SU-DHL-6 (cell line): ENCODE measurements at regions not wholly inside any gene's neighbourhood (a gene's known extent, or its start where the extent isn't known, plus 50 kb on each side); places are given as distances from the start of the nearest gene placed in this dataset.
A peak's percentile ranks its signal among the peaks of the same experiment; 100 is the strongest.

Source experiments
- H2AFZ ChIP-seq: fragments of 200-600 bp; sonication (generic); 2 replicates; pipeline ENCODE4 v1.6.1; 2014; ENCODE audit warnings: low read depth, mild to moderate bottlenecking, moderate library complexity, mixed read lengths, antibody characterized with exemption, low read length; ENCODE audit not compliant: severe bottlenecking
- H3F3A ChIP-seq: fragments of 200-600 bp; shearing (Covaris generic); 2 replicates; pipeline ENCODE4 v1.6.0; 2016; ENCODE audit warnings: antibody characterized with exemption, mild to moderate bottlenecking; ENCODE audit not compliant: insufficient read depth
- H3K27ac ChIP-seq: fragments of 200-600 bp; sonication (generic); 2 replicates; pipeline ENCODE4 v1.5.1; 2016; ENCODE audit warnings: low read depth, mild to moderate bottlenecking, low read length, moderate library complexity, mixed read lengths
- H3K27me3 ChIP-seq: fragments of 200-600 bp; sonication (generic), shearing (Covaris generic); 2 replicates; pipeline ENCODE4 v1.6.0; 2014; ENCODE audit warnings: mild to moderate bottlenecking, low read length
- H3K36me3 ChIP-seq: fragments of 200-600 bp; sonication (generic); 2 replicates; pipeline ENCODE4 v1.6.1; 2014; ENCODE audit warnings: mild to moderate bottlenecking, low read length, mixed read lengths
- H3K4me2 ChIP-seq: fragments of 300-600, 200-600 bp; shearing (Covaris generic), sonication (generic); 2 replicates; pipeline ENCODE4 v1.6.0; 2014; ENCODE audit warnings: low read length, low read depth, mild to moderate bottlenecking; ENCODE audit not compliant: poor library complexity, severe bottlenecking
- H3K4me3 ChIP-seq: fragments of 200-600 bp; sonication (generic); 2 replicates; pipeline ENCODE4 v1.5.1; 2014; ENCODE audit warnings: antibody characterized with exemption, low read length, mild to moderate bottlenecking, mixed read lengths; ENCODE audit not compliant: insufficient read depth, poor library complexity, severe bottlenecking
- H3K79me2 ChIP-seq: fragments of 200-600 bp; sonication (generic); 2 replicates; pipeline ENCODE4 v1.6.1; 2014; ENCODE audit warnings: mild to moderate bottlenecking, low read length, moderate library complexity; ENCODE audit not compliant: insufficient read depth
- H3K9ac ChIP-seq: fragments of 200-600 bp; sonication (generic); 2 replicates; pipeline ENCODE4 v1.7.0; 2014; ENCODE audit warnings: mild to moderate bottlenecking, low read length
- H3K9me2 ChIP-seq: fragments of 200-600 bp; sonication (generic); replicated peaks from 2 replicates; pipeline ENCODE4 v1.6.1; 2014; ENCODE audit warnings: low read length; ENCODE audit not compliant: insufficient read depth
- H3K9me3 ChIP-seq: fragments of 200-600 bp; sonication (generic); 2 replicates; pipeline ENCODE4 v1.6.1; 2014; ENCODE audit warnings: low read length, mixed read lengths; ENCODE audit not compliant: insufficient read depth
- H4K20me1 ChIP-seq: fragments of 200-600 bp; sonication (generic); 2 replicates; pipeline ENCODE4 v1.6.1; 2014; ENCODE audit warnings: low read depth, mild to moderate bottlenecking, antibody characterized with exemption, low read length, moderate library complexity, mixed read lengths
- CTCF ChIP-seq: fragments of 200-600 bp; sonication (generic); IDR thresholded peaks from one replicate; pipeline ENCODE4 v1.5.1; 2017; ENCODE audit warnings: antibody characterized with exemption, mild to moderate bottlenecking, low read length, moderate library complexity; ENCODE audit not compliant: insufficient read depth, poor library complexity, severe bottlenecking
- EZH2phosphoT487 ChIP-seq: fragments of 200-600 bp; sonication (generic), shearing (Covaris generic); conservative IDR thresholded peaks from 2 replicates; pipeline ENCODE4 v1.6.1; 2018; ENCODE audit warnings: mild to moderate bottlenecking, antibody characterized with exemption, low read length, moderate library complexity, mixed read lengths

GRCh38 chr2:64908406-64908805 lies 80.8 kb upstream of the SLC1A4 start:
- Histone ChIP-seq H3K9me3 (no peaks in the 10 kb centered on the region), H3F3A (peaks cover 6% of the 10 kb centered on the region; the same call in 1 of the 2 replicates), H3K4me3 (no peak overlapping the region), H3K4me2 (no peak overlapping the region), H2AFZ (no peak overlapping the region), H3K9ac (no peak overlapping the region), H3K27me3 (no peaks in the 10 kb centered on the region), H3K27ac (peak overlapping the region; percentile 17), H3K79me2 (peaks cover 20% of the 10 kb centered on the region; the same call in 1 of the 2 replicates), H3K36me3 (0 out of 2 replicates have a peak, but pooled peaks cover 2% of the 10 kb centered on the region), H4K20me1 (no peaks in the 10 kb centered on the region), H3K9me2 (no peaks in the 10 kb centered on the region)
- TF ChIP-seq EZH2phosphoT487 (no peak), CTCF (no peak)

DNA sequence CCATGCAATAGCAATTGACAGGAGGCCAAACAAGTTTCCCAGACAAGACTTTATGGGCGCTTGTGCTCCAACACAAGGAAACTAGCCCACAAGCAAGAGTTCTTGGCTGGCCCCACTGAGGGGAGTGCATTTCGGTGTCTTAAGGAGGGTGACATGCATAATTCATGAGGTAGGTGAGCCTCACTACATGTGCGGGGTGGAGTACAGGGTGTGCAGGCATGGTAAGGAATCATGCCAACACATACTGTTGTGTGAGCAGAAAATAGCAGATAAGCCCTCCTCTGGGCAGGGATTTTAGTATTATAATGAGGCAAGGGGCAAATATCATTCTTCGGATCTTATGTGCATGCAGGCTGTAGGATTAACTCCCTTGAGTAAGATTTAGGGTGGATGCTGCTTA lies 78.7 kb upstream of the SLC1A4 start:
- Histone ChIP-seq H3K4me3 (no peak overlapping the region), H3K9me3 (no peaks in the 10 kb centered on the region), H3K27me3 (no peaks in the 10 kb centered on the region), H3K9ac (no peak overlapping the region), H3K79me2 (peaks cover 20% of the 10 kb centered on the region; the same call in 1 of the 2 replicates), H3K9me2 (no peaks in the 10 kb centered on the region), H2AFZ (no peak overlapping the region), H3K27ac (no peak overlapping the region), H3F3A (peaks cover 27% of the 10 kb centered on the region), H3K36me3 (0 out of 2 replicates have a peak, but pooled peaks cover 2% of the 10 kb centered on the region), H4K20me1 (no peaks in the 10 kb centered on the region), H3K4me2 (no peak overlapping the region)
- TF ChIP-seq EZH2phosphoT487 = no peak
- no peak for TF ChIP-seq CTCF

DNA sequence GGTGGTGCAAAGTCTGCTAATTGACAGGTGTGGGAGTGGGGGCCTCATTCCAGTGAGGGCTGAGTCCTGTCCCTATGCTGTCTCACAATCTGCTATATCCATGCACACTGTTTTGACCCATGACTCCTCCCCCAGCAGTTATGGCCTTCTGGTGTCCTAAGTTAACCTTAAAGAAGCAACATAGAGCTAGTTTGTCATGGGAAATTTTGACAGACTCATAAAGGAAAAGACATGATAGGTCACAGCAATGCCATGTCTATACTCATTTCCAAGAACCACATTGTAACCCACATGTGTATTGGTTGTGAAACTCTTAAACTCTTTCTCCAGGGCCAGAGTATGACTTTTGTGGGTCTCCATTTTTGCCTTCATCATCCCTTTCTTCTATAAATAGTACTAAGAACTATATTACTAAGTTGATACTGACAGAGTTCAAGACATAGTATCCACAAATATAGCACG lies 78.2 kb upstream of the SLC1A4 start:
- no peaks in the 10 kb centered on the region for H3K9me2 ChIP-seq
- 0 out of 2 replicates have a peak, but pooled peaks cover 2% of the 10 kb centered on the region for H3K36me3 ChIP-seq
- peak overlapping the region; percentile 35; the same call in 1 of the 2 replicates for H3K27ac ChIP-seq
- no peak overlapping the region for H3K9ac ChIP-seq
- no peaks in the 10 kb centered on the region for H3K27me3 ChIP-seq
- no peak for TF ChIP-seq EZH2phosphoT487
- TF ChIP-seq CTCF = no peak
- peaks cover 20% of the 10 kb centered on the region; the same call in 1 of the 2 replicates for H3K79me2 ChIP-seq
- H3K9me3 ChIP-seq = no peaks in the 10 kb centered on the region
- H3K4me3 ChIP-seq = no peak overlapping the region
- H3K4me2 ChIP-seq = no peak overlapping the region
- no peak overlapping the region for H2AFZ ChIP-seq
- H4K20me1 ChIP-seq = no peaks in the 10 kb centered on the region
- peaks cover 32% of the 10 kb centered on the region for H3F3A ChIP-seq
